ENCODE measurements at regions not wholly inside any gene's neighbourhood (a gene's known extent, or its start where the extent isn't known, plus 50 kb on each side); places are given as distances from the start of the nearest gene placed in this dataset.

DNA sequence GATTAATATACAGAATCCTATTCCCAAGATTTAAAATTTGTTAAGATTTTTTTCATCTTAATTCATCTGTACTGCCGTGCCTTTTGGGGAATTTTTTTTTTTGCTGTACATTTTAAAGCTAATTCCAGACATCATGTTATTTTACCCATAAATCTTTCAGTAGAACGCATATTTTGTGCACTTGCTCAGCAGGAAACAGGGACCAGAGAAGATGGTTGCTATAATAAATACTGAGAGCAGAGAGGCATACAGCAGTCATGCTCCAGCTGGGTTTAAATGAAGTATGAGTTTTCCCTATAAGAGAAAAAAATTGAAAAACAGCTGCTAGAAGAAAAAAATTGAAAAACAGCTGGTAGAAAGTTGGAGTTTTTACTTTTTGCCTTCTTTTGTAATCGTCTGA, 196.9 kb upstream of the PUM3 start:
- no peaks in the 10 kb centered on the region for H4K20me1 ChIP-seq (ENCODE audit: control insufficient read depth, insufficient read depth, insufficient read length)
- no peak overlapping the region for H2BK120ac ChIP-seq (ENCODE audit: low read depth, low read length, poor library complexity, severe bottlenecking)
- H3K27ac ChIP-seq (ENCODE audit: insufficient read length, low read depth, low read length), result no peak overlapping the region
- no peak overlapping the region for H2AK5ac ChIP-seq (ENCODE audit: insufficient read length, low read length)
- Mint-ChIP-seq H3K4me1 (no peaks in the 10 kb centered on the region), H3K4me3 (no peak overlapping the region), H3K36me3 (ENCODE audit: insufficient read depth in 1 of 3, low read depth in 3 of 3) (no peaks in the 10 kb centered on the region), H3K27ac (no peak overlapping the region), H3K9me3 (no peaks in the 10 kb centered on the region), H3K27me3 (ENCODE audit: low read depth) (no peaks in the 10 kb centered on the region)
- no peak for DNase-seq
- H2AFZ ChIP-seq (ENCODE audit: low read length), result no peak overlapping the region
- no peak overlapping the region for H3K14ac ChIP-seq (ENCODE audit: insufficient read depth, low read length)
- no peaks in the 10 kb centered on the region for H3K79me1 ChIP-seq (ENCODE audit: insufficient read depth, low read depth, low read length, poor library complexity, severe bottlenecking)
- no peak overlapping the region for H4K91ac ChIP-seq (ENCODE audit: insufficient read length, low read depth, low read length)
- H3K4ac ChIP-seq (ENCODE audit: low read depth, low read length), result no peak overlapping the region
- H3T11ph ChIP-seq (ENCODE audit: low read length), result no peak overlapping the region
- no peak overlapping the region for H3K23ac ChIP-seq (ENCODE audit: insufficient read length, low read depth, low read length)
- no peak overlapping the region for H3K56ac ChIP-seq (ENCODE audit: insufficient read length, low read depth, low read length)
- no peak overlapping the region for H4K5ac ChIP-seq (ENCODE audit: insufficient read length, low read depth, low read length)
- H3K4me1 ChIP-seq (ENCODE audit: insufficient read depth, low read length), result no peaks in the 10 kb centered on the region
- no CpG with 5 or more reads among the region's 3 CpGs for WGBS (ENCODE audit: extremely low coverage, insufficient read length, low lambda C conversion rate)
- no peaks in the 10 kb centered on the region for H3K27me3 ChIP-seq (ENCODE audit: insufficient read depth, low read length)
- H3K9ac ChIP-seq (ENCODE audit: extremely low read depth, insufficient read length, low read length), result no peak overlapping the region
- no peaks in the 10 kb centered on the region for H3K79me2 ChIP-seq (ENCODE audit: insufficient read depth, low read length)
- H2BK15ac ChIP-seq (ENCODE audit: low read depth, low read length), result no peak overlapping the region
- H3K9me3 ChIP-seq (ENCODE audit: control insufficient read depth, low read depth, low read length), result no peaks in the 10 kb centered on the region
- H3K4me2 ChIP-seq (ENCODE audit: insufficient read depth, insufficient read length, low read length), result no peak overlapping the region
- no peak overlapping the region for H2BK5ac ChIP-seq (ENCODE audit: insufficient read length, low read length)
- no peak overlapping the region for H4K8ac ChIP-seq (replicated peaks; ENCODE audit: insufficient read length, low read depth, low read length)
- no peak for TF ChIP-seq CTCF (conservative IDR thresholded peaks at IDR 0.05)
- no peak overlapping the region for H2BK20ac ChIP-seq (ENCODE audit: low read depth, low read length, poor library complexity, severe bottlenecking)
- H3K23me2 ChIP-seq (ENCODE audit: insufficient read length, low read depth, low read length, poor library complexity, severe bottlenecking), result no peaks in the 10 kb centered on the region
- no peak overlapping the region for H2BK12ac ChIP-seq (ENCODE audit: insufficient read length, low read depth, low read length)
- no peak overlapping the region for H3K18ac ChIP-seq (ENCODE audit: insufficient read length, low read depth, low read length)
